ENCODE measurements at regions not wholly inside any gene's neighbourhood (a gene's known extent, or its start where the extent isn't known, plus 50 kb on each side); places are given as distances from the start of the nearest gene placed in this dataset.

DNA sequence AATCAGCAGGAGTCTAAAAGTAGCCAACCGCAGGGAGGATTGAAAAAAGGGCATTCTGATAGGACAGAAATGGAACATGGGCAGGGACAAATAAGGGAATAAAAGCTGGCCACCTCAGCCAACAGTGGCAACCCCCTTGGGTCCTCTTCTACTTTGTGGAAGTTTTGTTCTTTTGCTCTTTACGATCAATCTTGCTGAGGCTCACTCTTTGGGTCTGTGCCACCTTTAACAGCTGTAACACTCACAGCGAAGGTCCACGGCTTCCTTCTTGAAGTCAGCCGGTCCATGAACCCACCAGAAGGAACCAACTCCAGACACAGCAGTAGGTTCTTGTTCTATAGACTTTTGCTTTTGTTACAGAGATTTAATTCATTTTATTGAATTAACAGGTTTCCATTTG, 285.4 kb upstream of the CDH20 start:
- TF ChIP-seq CTCF (IDR thresholded peaks at IDR 0.05; ENCODE audit: insufficient read depth, low read length, missing control alignments) = no peak
- no peak for DNase-seq (ENCODE audit: low read depth, low spot score)
- H3K4me3 ChIP-seq (ENCODE audit: low read depth, low read length) = no peak overlapping the region
- ChIA-PET CTCF (no interaction called here), POLR2A (no interaction called here)

DNA sequence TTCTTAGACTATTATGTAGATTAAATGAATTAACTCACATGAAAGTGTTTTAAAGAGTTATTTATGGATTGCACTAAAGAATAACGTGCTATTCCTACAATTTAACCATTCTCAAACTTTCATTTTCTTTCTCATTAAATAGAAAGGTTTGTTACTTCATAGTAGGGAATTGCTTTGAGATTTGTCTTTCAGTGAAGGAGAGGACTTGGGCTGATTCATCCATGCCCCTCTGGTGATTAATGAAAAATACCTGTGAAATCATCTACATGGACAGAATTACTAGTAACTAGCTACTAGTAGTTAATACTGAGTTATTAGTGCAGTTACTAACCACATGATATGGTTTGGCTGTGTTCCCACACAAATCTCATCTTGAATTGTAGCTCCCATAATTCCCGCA, 275.8 kb upstream of the CDH20 start:
- ChIA-PET POLR2A (no interaction called here), CTCF (no interaction called here)
- DNase-seq (ENCODE audit: low read depth, low spot score) = no peak
- TF ChIP-seq CTCF (IDR thresholded peaks at IDR 0.05; ENCODE audit: insufficient read depth, low read length, missing control alignments) = no peak
- no peak overlapping the region for H3K4me3 ChIP-seq (ENCODE audit: low read depth, low read length)

- POLR2A ChIA-PET = no interaction called here
- no peak for TF ChIP-seq CTCF (IDR thresholded peaks at IDR 0.05; ENCODE audit: insufficient read depth, low read length, missing control alignments)
Measured at GRCh38 chr18:61062258-61062657, 271.0 kb upstream of the CDH20 start.

GRCh38 chr18:61064911-61065310, 268.3 kb upstream of the CDH20 start:
- DNase-seq (ENCODE audit: low read depth, low spot score) = no peak
- TF ChIP-seq CTCF (IDR thresholded peaks at IDR 0.05; ENCODE audit: insufficient read depth, low read length, missing control alignments) = no peak
- no peak overlapping the region for H3K4me3 ChIP-seq (ENCODE audit: low read depth, low read length)
- POLR2A ChIA-PET = no interaction called here
- CTCF ChIA-PET = no interaction called here

More at GRCh38 chr18:61062258-61062657, 271.0 kb upstream of the CDH20 start:
- H3K4me3 ChIP-seq (ENCODE audit: low read depth, low read length) = no peak overlapping the region
- DNase-seq (ENCODE audit: low read depth, low spot score) = no peak
- CTCF ChIA-PET = no interaction called here

GRCh38 chr18:61076986-61077385, 256.2 kb upstream of the CDH20 start:
- ChIA-PET POLR2A (no interaction called here), CTCF (no interaction called here)
- no peak for DNase-seq (ENCODE audit: low read depth, low spot score)
- no peak for TF ChIP-seq CTCF (IDR thresholded peaks at IDR 0.05; ENCODE audit: insufficient read depth, low read length, missing control alignments)
- no peak overlapping the region for H3K4me3 ChIP-seq (ENCODE audit: low read depth, low read length)

- no peak for TF ChIP-seq CTCF (IDR thresholded peaks at IDR 0.05; ENCODE audit: insufficient read depth, low read length, missing control alignments)
- no peak for DNase-seq (ENCODE audit: low read depth, low spot score)
- POLR2A ChIA-PET = interaction anchor here (0.7 kb wide), 1 partner anchor 18 kb away, joined by 3 read pairs; no protein-coding TSS in a partner anchor
- CTCF ChIA-PET = no interaction called here
- no peak overlapping the region for H3K4me3 ChIP-seq (ENCODE audit: low read depth, low read length)
Measured at GRCh38 chr18:61079714-61080113, 253.5 kb upstream of the CDH20 start.

Data from AG04449 (cell line).